GM21515 (cell line): ENCODE measurements at regions not wholly inside any gene's neighbourhood (a gene's known extent, or its start where the extent isn't known, plus 50 kb on each side); places are given as distances from the start of the nearest gene placed in this dataset.

Experiments used
- ATAC-seq: cut with Tn5 transposase; IDR thresholded peaks from one replicate; pipeline ENCODE4 v1.9.1; 2021; ENCODE audit not compliant: unreplicated experiment

DNA sequence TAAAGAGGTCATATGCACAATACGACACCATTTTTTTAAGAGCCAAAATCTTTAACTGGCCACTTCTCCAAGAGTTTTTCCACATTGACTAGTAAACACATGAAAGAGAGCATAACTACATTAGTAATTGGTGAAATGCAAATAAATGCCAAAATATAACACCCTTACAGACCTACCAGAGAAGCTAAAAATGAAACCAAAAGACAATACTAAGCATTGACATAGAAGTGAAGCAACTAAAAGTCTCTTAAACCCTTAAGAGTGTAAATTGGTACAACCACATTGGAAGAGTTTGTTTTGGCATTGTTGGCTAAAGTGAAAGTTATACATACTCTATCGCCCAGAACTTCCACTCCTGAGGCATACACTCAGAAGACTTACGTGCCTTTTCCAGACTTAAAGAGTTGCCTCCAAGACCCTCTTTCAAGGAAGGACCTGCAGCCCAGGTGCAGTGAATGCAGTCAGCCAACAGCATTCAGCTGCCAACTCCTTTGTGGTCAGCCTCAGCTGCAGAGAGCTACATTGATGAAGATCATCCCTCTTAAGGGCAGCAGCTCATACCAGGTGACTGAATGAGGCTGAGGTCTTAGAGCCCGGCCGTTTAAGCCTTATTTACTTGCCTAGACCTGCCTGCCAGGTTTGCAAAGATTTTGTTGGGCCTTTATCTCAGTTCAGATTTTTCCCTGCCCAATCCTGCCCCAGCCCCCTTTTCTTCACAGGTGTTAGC is 839.1 kb upstream of the ADGRL2 start:
- ATAC-seq = no peak

DNA sequence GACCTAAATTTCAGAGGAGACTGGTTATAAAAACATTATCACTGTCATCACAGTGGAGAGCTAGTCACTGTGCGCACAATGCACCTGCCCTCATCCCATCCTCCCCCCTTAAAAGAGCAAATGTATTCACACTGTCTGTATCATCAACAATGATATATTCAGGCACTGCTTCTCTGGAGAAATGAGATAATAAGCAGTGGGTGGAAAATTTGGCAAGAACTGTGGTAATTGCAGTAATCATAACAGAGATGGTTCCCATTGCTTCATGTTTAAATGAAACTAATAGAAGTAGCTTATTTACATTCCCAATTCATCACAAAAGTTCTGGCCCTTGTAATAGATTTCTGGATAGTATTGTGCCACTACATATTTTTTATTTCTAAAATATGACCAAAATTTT is 867.4 kb upstream of the ADGRL2 start:
- ATAC-seq = no peak

DNA sequence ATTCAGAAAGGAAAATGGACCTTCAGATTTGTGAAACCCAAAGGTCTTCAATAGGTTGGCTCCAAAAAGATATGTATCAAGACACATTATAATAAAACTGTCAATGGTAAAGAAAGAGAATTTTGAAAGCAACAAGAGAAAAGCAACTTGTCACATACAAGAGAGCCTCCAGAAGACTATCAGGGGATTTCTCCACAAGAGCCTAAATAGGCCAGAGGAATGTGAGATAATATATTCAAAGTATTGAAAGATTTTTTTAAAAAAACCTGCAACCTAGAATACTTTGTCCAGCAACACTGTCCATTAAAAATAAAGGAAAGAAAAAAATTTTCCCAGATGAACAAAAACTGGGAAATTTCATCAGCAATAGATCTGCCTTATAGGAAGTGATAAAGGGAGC is 869.6 kb upstream of the ADGRL2 start:
- no peak for ATAC-seq

DNA sequence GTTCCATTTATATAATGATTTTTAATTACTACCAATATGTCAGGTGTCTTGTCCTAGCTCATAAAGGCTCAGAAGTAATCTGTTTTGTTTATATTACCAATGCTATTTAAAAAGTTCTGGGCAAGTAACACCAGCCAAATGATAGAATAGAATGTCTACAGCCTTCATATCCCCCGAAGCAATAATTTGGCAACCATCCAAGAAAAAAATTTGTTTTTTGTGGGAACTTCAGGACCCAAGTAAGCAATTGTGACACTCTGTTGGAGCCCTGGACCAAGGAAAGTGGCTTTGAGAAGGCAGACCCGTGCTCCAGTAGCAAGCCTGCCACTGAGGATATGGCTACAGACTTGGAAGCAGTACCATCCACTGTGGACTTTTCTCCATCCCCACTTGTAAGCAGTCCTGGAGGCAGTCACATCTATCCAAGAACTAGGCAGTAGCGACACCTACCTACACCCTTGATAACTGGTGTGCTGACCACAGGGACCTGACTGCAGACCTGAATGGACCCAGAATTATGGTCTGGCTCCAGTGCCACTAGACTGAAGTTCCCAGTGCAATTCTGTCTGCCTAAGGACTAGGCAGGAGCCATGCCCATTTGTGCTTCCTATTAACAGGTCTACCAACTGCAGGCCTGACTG is 870.7 kb upstream of the ADGRL2 start:
- no peak for ATAC-seq

DNA sequence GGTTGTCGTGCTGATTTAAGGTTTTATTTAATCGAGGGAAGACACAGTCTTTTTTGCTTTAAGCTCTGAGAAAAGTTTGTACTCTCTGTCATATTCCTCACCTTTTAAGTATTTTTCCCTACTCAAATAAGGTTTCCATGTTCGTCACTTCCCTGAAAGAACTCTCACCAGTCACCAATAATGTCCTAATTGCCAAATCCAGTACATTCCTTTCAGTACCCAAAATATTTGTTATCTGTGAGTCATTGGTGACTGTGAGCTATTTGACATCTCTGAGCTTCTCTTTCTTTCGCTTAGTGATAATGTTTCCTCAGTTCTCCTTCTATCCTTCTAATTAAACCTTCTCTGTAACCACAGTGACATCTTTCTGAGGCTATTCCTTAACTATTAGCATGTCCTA is 874.2 kb upstream of the ADGRL2 start:
- ATAC-seq = no peak

DNA sequence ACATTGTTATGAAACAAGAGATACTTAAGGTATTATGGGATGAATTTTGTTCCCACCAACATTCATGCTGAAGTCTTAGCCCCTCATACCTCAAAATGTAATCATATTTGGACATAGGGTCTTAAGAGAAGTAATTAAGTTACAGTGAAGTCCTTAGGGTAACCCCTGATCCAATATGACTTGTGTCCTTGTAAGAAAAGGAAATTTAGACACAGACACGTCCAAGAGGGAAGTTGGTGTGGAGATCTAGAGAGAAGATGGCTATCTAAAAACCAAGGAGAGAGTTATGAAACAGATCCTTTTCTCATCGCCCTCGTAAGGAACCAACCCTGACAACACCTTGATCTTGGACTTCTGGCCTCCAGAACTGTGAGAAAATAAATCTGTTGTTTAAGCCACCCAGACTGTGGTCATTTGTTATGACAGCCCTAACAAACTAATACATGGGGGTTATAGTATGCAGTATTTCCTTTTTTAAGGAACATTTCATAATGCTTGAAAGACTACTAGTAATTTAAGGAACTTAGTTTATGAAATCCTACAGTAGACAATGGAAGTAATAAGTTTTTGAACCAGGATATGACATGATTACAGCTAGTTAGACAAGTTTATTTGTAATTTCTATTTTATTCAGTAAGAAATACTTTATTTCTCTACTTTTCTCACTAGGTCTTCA is 875.5 kb upstream of the ADGRL2 start:
- no peak for ATAC-seq

DNA sequence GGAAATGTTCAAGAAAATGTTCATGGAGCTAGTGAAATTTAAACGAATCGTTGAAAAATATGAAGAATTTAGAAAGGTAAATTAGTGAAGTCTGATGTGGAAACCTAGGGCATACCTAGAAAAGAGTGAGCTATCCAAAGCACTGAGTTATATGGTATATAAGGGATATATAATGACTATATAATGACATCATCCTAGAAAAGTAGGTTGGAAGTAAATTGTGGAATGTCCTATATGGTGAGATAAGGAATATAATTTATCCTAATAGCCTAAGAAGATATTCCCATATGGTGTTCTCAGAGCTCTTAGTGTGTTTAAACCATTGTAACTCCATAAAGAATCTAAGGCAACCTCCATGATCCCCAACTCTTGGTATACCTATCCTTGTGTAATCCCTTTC is 876.4 kb upstream of the ADGRL2 start:
- ATAC-seq = no peak

DNA sequence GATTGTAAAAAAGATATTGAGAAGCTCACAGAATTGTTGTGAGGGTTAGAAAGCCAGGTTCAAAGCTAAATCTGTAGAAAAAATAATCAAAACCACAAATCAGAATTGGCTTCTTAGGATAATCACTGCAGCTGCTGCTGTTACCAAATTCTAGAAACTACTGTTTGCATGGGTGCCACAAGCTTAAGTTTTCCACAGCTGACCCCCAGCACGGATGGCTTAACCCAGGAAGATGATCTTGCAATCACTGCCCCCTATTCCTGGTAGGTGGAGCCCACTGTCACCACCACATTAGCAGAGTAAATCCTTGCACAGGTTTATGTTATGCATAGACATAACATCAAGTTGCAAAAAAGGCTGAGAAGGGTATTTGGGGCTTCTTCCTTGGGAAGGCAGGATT is 877.8 kb upstream of the ADGRL2 start:
- no peak for ATAC-seq

DNA sequence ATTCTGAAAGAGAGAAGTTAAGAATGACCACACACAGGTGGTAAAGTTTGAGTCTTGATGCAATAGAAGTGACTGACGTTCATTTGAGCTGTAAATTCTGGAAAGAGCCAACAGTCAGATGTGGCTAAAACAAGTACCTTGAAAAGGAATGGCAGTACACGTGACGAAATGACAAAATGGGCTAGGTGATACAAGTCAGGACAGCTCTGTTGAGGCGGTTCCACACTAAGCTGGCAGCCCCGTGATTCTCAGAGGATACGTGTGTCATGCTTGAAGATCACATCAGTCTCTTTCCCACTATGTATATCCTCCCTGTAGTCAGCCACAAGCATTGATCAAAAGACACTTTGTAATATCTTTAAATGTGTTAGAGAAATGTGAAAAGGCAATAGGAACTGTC is 881.3 kb upstream of the ADGRL2 start:
- no peak for ATAC-seq

DNA sequence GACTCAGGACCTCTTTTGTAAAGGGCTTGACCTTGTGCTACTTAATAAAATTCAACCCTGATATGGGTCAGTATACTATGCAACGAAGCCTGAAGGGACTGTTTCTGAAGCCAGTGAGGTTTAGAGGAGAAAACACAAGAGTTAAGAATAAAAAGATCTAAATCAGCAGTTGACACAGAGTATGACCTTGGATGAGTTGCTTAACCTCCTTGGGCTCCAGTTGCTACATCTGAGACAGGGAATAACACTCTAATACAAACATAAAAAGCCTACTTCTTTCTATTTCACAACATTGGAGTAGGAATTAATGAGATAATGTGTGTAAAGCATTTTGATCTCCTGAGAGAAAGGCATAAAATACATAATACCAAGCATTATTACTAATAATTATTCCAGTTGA is 882.4 kb upstream of the ADGRL2 start:
- ATAC-seq = no peak

DNA sequence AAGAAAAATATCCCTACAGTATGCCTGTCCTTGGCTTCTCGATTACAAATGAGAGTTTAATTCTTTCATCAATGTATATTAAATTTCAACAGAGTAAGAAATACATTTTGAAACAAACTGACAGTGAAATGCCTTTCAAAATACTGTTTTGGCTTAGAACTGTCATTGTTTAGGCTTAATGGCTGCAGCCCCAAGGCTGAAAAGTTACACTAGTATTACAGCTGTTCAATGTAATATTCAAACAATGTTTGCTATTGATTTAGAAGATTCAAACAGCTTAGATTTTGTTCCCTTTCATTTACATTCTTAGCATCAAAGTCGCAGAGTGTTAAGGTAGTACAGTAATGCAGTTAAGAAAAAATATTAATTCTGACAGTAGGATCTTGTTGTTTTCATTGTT is 882.9 kb upstream of the ADGRL2 start:
- ATAC-seq = no peak

DNA sequence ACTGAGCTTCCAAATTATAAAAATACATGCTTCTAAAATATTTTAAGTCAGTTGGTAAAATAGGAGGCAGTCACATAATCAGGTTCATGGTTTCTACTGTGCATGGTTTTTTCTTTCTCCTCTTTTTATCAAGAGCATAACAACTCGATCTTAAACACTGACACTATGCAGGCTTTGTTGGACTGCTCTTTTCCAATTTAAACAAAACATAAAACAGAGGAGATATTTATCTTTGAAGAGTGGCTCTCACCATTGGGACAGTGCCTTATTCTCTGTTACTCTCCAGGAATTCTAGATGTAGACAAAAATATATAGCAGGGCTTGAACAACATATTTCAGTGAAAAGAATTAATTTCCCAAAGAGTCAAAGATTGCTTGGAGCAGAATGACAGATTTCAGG is 883.5 kb upstream of the ADGRL2 start:
- ATAC-seq = no peak

DNA sequence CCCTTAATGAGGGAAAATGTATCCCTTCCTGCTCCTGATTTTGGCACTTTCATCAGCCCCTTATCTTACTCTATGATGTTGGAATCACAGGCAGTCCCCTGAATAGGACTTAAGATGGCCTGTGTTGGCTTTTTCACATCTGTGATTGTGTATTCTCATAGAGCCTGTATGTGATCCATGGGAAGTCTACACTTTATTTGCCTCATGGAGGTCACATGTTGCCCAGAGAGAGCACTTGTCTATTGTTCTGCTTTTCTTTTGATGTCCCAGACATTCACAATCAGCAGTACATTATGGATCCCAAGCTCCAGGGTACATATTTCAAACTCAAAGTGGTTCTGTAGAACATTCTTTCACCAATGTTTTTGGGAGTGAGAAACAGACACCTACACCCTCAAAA is 885.2 kb upstream of the ADGRL2 start:
- ATAC-seq = no peak

DNA sequence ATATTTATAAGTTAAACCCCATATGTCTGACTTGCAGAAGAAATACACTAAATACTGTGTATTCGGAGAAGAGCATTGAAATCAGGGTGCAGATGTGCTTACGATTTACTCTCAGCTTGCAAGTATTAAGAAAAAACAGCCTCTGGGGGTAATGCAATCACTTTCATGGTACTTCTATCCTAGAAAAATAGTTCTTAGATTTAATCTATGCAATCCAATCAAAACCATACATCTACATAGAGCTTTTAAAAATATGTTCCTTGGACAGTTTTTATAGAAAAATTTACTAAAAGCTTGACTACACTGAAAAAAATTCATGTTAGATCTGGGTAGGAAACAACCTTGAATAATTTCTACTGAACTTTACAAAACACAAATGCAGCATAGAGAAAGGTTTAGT is 890.3 kb upstream of the ADGRL2 start:
- ATAC-seq = no peak

DNA sequence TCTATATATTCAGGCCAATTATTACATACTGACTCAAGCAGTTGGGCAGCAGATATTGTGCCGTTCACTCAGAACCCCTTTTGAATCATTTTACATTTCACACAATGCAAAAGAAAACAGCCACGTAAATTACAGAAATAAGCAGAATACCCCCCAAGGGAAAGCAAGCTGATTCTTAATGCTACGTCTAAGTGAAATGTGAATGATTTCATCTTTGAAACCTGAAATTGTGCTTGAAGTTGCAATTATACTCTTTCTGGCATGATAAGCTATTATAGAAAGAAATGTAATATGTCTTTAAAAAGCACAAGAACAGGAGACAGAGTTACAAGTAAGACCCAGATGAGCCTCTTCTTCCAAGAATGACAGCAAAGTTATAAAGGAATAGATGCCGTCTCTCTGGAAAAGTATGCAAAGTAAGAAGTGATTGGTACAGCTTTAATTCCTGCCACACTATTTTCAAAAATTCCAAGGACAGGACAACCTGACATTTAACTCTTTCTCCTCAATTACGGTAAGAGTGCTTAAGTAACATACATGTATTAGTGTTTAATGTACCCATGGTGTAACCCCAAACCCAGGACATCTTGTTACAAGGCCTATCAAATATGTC is 891.5 kb upstream of the ADGRL2 start:
- ATAC-seq = no peak

DNA sequence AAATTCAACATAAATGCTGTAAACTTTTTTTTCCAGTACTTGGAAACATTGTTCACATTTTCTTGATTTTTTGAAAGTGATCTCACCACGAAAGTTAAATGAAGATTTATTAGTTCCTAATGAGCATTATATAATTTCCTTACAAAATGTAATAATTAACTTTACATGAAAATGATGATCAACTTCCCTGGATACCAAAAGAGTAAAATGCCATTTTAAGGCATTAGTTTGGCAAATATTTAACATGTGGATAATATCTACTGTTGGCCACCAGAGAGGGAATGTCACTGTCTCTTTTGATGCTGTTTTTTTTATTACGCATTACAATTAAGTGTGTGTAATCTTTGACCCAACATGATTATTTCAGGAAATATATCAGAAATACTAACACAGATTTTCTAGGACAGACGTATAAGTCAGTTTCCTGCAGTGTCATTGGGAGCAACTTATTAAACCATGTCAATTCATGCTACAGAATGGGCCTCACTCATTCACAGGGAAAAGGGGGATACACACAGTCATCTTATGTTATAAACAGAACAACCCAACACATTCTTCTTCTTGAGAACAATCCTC is 903.9 kb upstream of the ADGRL2 start:
- no peak for ATAC-seq

DNA sequence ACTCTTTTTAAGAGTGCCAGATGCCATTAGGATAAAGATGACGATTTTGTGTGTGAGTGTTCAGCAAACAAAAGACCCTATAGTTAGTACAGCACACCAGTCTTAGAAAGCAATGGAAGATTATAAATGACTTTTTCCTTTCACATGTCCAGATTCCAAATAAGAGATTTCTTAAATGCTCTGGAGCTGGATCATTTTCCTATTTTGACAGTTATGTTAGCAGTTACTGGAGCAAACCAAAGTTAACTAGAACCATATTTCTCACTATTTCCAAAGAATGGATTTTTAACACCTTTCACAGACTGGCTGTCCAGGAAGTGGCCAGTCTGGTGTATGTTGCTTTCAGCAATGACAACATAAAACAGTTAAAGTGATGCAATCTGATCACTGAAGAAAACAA is 905.8 kb upstream of the ADGRL2 start:
- ATAC-seq = no peak

DNA sequence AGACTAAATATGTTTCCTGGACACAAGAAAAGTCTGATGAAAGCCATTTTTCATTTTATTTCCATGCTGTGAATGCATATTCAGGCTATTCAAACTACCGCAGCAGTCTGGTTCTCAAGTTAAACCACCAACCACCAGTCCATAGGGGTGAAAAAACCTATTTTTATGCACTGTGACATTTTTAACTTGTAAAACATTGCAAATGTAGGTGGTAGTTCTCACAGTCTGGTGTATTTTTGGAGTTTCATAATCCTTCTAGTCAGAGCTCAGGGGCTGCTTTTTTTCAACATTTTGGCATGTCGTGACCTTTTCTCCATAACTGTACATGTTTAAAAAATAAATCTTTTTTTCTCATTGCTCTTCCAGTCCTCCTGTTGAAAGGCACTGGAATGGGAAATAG is 907.6 kb upstream of the ADGRL2 start:
- ATAC-seq = no peak

DNA sequence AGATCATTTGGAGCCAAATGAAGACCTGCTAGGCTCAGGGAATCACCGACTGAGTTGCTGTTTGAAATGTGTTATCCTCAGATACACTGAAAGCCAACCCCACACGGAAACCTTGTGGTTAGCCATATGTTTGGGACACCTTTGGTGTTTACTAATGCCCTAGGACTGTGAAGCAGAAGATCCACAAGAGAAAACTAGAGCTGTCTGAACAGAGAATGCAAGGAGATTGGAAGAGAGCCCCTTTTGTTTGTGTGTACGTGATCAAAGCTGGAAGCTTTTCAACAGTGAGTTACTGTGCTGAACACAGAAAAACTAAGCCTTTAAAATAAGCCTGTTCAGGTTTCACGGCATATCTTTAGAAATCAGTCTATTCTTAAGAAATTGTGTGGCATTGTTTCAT is 908.2 kb upstream of the ADGRL2 start:
- no peak for ATAC-seq

DNA sequence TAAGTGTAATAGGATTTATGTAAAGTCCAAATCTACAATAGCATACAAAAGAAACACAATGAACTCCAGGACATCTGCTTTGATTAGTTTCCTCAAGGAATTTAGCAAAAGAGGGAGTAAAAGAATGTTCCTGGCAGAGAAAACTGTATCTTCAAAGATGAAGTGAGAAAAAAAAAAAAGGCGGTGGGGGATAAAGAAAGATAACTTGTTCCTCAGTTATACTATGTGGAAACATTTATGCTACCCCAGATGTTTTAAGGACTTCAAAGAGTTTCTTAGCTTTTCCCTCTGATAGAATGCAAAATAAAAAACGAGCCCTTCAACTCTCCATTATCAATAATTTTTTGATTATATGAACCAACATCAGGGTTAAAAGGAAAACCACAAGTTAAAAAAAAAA is 908.9 kb upstream of the ADGRL2 start:
- ATAC-seq = no peak

DNA sequence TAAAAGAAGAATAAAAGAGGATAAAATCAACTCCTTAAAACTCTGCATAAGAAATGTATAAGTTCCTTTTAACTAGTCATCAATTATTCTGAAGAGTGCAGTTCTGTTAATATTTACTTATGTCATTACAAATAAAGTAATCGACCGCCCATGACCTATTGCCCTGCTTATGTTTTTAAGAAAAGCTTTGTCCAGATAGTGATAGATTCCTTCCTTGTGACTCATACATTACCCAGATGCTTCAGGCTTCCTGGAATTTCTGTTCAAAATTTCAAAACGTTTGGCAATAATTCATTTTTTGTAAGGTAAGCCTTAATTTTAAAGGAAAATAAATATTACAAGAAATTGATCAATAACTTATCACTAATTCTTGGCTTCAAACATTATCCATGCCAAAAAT is 918.2 kb upstream of the ADGRL2 start:
- ATAC-seq = no peak

DNA sequence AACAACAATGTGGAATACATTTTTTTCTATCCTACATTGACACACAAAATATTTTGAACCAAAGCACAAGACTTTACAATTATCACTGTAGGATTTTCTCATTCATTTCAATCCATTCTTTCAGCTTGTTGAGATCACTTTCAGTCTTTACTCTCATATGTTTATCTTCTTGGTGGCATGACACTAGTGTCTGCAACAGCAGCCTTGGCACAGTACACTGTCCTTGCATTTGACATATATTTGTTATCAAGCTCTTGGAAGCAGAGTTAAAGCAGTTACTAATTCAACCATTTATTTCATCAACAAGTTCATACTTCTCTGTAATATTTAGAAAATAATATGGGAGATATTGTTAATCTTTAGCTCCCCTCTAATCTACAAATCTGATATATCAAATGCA is 922.4 kb upstream of the ADGRL2 start:
- no peak for ATAC-seq
